Pancreas (tissue), 10 donors: ENCODE measurements at regions not wholly inside any gene's neighbourhood (a gene's known extent, or its start where the extent isn't known, plus 50 kb on each side); places are given as distances from the start of the nearest gene placed in this dataset.

Source experiments
- ATAC-seq, 4 donors: fragments of 200-7000 bp; cut with Tn5 transposase; one replicate each; pipeline versions ENCODE4 v1.8.0 to v1.9.1; 2020; ENCODE audit warnings: mild to moderate bottlenecking in 4 of 4, moderate library complexity in 4 of 4
- DNase-seq, 6 donors: peaks; one replicate each; pipeline ENCODE4 v3.0.0-alpha.2; 2020
- FAIRE-seq: peaks from 2 replicates; lab custom pipeline; 2012; peaks lifted over from hg19 to GRCh38; lab: Jason Lieb, UNC
- H3K27ac ChIP-seq, 4 donors: fragments of 200-600 bp; sonication (generic); 1 replicate in 3 of 4; 2 replicates in 1 of 4; pipeline versions ENCODE4 v1.5.0 to v1.8.0; 2020
- H3K27me3 ChIP-seq, 4 donors: fragments of 200-600 bp; one replicate each; pipeline ENCODE4 v1.8.0; 2021
- H3K36me3 ChIP-seq, 3 donors: fragments of 200-600 bp; sonication (generic) in 1 of 3; one replicate each; pipeline versions ENCODE4 v1.5.0 to v1.8.0; 2020 to 2021
- H3K4me1 ChIP-seq, 3 donors: fragments of 200-600 bp; one replicate each; pipeline ENCODE4 v1.8.0; 2021
- H3K4me3 ChIP-seq, 4 donors: fragments of 200-600 bp; sonication (generic) in 2 of 4; one replicate each; pipeline versions ENCODE4 v1.5.0 to v1.8.0; 2020 to 2021
- H3K9me3 ChIP-seq, 4 donors: fragments of 200-600 bp; one replicate each; pipeline ENCODE4 v1.8.0; 2021
- CTCF ChIP-seq, 4 donors: fragments of 200-600 bp; sonication (generic) in 3 of 4; IDR thresholded peaks; one replicate each; pipeline versions ENCODE4 v1.5.0 to v1.8.0; 2021; ENCODE audit warnings: antibody characterized with exemption in 4 of 4
- WGBS, 2 donors: extraction: QIAGEN DNeasy Blood & Tissue Kit; methylation state at CpG; one replicate each; pipeline ENCODE4 v1.1.7; 2013; 5-methylcytosine and 5-hydroxymethylcytosine counted together
- intact Hi-C, 3 donors: fragments of 100-400 bp; cut with DNase I; formaldehyde crosslinking; loops; one replicate each; pipeline versions ENCODE4 v1.11.1 to v1.14.2; 2022
- donor health status: healthy with polysubstance abuse.
- donor health status: DM: no; HTN: no; CAD: no; lungs with moderate emphysema.
- donor health status: DM: no; HTN: no; CAD: no.
- donor health status: control.
- donor health status: control.
- donor health status: Bipolar disorder and iron deficiency.
- donor health status: DM: yes; HTN: yes; CAD: no.
- donor health status: DM: no; HTN: no; CAD: no.
- donor health status: DM: no; HTN: no; CAD: no.
- donor health status: DM: yes; HTN: yes; CAD: no.

- Histone ChIP-seq H3K4me1 (no peaks in the 10 kb centered on the region), H3K9me3 (no peaks in the 10 kb centered on the region), H3K27ac (no peak overlapping the region), H3K36me3 (no peaks in the 10 kb centered on the region), H3K4me3 (no peak overlapping the region), H3K27me3 (no peaks in the 10 kb centered on the region)
- DNase-seq (no peak), FAIRE-seq (no peak), ATAC-seq (no peak)
- TF ChIP-seq CTCF (IDR thresholded peaks at IDR 0.05), result no peak
- intact Hi-C loops, result no loop called here
- WGBS, 2 donors, result 63 to 77% methylated on average over 4 of the region's 4 CpGs
These were observed 892.6 kb downstream of the XPNPEP1 start for GRCh38 chr10:109030581-109031210.

GRCh38 chr10:109029870-109030269, 893.4 kb downstream of the XPNPEP1 start:
- intact Hi-C loops, result no loop called here
- no peaks in the 10 kb centered on the region for H3K4me1 ChIP-seq
- no peaks in the 10 kb centered on the region for H3K27me3 ChIP-seq
- no peaks in the 10 kb centered on the region for H3K9me3 ChIP-seq
- TF ChIP-seq CTCF (IDR thresholded peaks at IDR 0.05), result no peak
- WGBS, 2 donors, result 68 to 79% methylated on average over 4 of the region's 4 CpGs
- no peak for ATAC-seq
- H3K27ac ChIP-seq, result no peak overlapping the region
- H3K4me3 ChIP-seq, result no peak overlapping the region
- DNase-seq, result no peak
- FAIRE-seq, result no peak
- H3K36me3 ChIP-seq, result no peaks in the 10 kb centered on the region

GRCh38 chr10:109027534-109028185, 895.7 kb downstream of the XPNPEP1 start:
- FAIRE-seq (no peak), DNase-seq (no peak), ATAC-seq (no peak)
- H3K4me1 ChIP-seq, result no peaks in the 10 kb centered on the region
- no peaks in the 10 kb centered on the region for H3K36me3 ChIP-seq
- H3K27ac ChIP-seq, result no peak overlapping the region
- intact Hi-C loops, result no loop called here
- no peak overlapping the region for H3K4me3 ChIP-seq
- 81 to 84% methylated on average over 1 of the region's 1 CpG for WGBS, 2 donors
- H3K27me3 ChIP-seq, result no peaks in the 10 kb centered on the region
- H3K9me3 ChIP-seq, result no peaks in the 10 kb centered on the region
- TF ChIP-seq CTCF (IDR thresholded peaks at IDR 0.05), result no peak

- ATAC-seq, result no peak
- Histone ChIP-seq H3K27ac (no peak overlapping the region), H3K4me1 (no peaks in the 10 kb centered on the region), H3K36me3 (no peaks in the 10 kb centered on the region), H3K27me3 (no peaks in the 10 kb centered on the region), H3K9me3 (no peaks in the 10 kb centered on the region), H3K4me3 (no peak overlapping the region)
- no peak for DNase-seq
- intact Hi-C loops, result no loop called here
- no peak for TF ChIP-seq CTCF (IDR thresholded peaks at IDR 0.05)
- FAIRE-seq, result no peak
These were observed 898.1 kb downstream of the XPNPEP1 start for GRCh38 chr10:109025172-109025571.

GRCh38 chr10:109022417-109023049, 900.8 kb downstream of the XPNPEP1 start:
- ATAC-seq (no peak), FAIRE-seq (no peak), DNase-seq (no peak)
- Histone ChIP-seq H3K9me3 (no peaks in the 10 kb centered on the region), H3K4me3 (no peak overlapping the region), H3K36me3 (no peaks in the 10 kb centered on the region), H3K27ac (no peak overlapping the region), H3K4me1 (no peaks in the 10 kb centered on the region), H3K27me3 (no peaks in the 10 kb centered on the region)
- intact Hi-C loops, result no loop called here
- no peak for TF ChIP-seq CTCF (IDR thresholded peaks at IDR 0.05)
- WGBS, 2 donors, result 80 to 88% methylated on average over 1 of the region's 1 CpG
